Occipital lobe (tissue), 1 donor: ENCODE measurements at regions not wholly inside any gene's neighbourhood (a gene's known extent, or its start where the extent isn't known, plus 50 kb on each side); places are given as distances from the start of the nearest gene placed in this dataset.

Source experiments
- DNase-seq: peaks from one replicate; lab custom pipeline; 2025; lab: John Stamatoyannopoulos, UW

DNA sequence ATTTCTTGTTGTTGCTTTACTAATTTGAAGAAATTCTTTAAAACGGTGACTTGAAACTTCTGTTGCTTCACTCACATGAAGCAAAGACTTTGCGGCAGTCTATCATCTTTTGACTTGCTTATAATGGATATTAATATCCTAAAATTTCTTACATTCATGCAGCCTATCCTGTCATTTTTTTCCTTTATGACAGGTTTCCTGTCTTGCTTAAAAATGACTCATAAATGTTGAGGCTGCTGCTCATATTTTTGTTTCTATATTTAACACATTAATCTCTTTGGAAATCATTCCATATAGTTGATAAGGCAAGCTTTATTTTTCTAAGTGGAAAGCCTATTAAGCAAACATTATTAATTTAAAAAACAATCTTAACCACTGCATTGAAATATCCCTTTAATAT is 176.6 kb upstream of the GALNTL6 start:
- DNase-seq: no peak

DNA sequence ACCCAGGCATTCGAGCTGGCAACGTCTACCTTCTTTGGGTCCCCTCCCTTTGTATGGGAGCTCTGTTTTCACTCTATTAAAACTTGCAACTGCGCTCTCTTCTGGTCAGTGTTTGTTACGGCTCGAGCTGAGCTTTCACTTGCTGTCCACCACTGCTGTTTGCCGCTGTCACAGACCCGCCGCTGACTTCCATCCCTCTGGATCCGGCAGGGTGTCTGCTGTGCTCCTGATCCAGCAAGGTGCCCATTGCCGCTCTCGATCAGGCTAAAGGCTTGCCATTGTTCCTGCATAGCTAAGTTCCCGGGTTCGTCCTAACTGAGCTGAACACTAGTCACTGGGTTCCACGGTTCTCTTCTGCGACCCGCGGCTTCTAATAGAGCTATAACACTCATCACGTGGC is 183.5 kb upstream of the GALNTL6 start:
- DNase-seq: no peak

GRCh38 chr4:171629182-171629581 is 184.0 kb upstream of the GALNTL6 start:
- DNase-seq: no peak

- DNase-seq: no peak
Observed at GRCh38 chr4:171626554-171626953, 186.7 kb upstream of the GALNTL6 start.

- no peak for DNase-seq
Observed at GRCh38 chr4:171622729-171623128, 190.5 kb upstream of the GALNTL6 start.

DNA sequence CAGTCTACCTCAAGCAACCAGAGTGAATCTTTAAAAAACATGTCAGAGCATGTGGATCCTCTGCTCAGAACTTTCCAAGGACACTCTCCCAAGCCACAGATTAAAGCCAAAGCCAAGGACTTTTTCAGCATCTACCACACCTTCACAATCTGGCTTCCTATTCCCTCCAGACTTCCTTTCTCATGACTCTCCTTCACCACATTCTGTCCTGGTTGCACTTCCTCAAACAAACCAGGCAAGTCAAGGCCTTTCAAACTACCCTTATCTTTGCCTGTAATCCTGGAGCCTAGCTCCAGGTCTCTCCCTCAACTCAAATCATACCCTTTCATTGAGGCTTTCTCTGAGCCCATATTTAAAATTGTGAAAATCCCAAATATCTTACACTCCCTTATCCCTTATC is 191.6 kb upstream of the GALNTL6 start:
- DNase-seq: no peak

DNA sequence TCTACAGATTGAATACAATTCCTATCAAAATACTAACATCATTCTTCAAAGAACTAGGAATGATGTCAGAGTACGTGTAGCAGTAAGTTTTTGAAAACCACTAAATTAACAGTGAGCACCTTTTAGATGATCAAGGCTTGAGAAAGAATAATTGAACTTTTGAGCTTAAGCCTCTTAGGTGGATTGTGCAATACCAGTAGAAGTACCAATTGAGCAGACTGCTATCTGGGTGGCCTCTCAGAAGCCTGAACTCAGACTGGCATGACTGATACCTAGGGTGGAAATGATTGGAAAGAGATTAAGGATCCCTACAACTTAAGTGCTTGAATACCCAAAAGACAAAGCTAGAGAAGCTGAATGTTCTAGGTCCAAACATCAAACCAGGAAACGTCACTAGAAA is 200.3 kb upstream of the GALNTL6 start:
- no peak for DNase-seq

DNA sequence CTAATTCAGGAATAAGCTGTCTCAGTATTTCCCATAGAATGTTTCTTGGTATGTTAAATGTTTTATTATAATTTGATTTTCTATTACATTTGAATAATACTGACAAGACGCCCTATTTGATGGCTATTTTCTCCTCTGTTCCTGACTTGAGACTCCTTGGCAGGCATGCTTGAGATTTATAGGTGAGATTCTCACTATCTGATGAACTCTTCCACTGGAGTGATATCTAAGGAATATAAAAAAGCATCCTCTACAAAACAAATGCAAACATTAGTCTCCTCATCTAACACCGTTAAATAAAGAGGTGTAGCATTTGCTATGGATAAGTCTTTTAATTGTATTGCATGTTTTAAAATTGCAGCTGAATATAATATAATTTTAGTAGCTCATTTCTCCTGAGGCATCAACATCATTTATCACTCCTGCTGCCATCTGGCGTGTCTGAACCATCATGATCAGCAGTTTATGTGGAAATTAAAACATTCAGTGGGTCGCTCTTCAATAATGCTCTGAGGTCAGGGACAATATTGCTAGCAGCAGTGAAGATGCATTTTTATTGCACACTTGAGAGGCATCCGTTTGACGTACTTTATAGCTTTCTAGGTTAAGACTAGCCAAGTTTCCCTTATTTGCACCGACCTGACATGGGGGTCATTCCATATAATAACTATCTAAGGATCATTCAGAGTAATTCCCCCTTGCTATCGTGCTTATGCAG is 210.4 kb upstream of the GALNTL6 start:
- no peak for DNase-seq

DNA sequence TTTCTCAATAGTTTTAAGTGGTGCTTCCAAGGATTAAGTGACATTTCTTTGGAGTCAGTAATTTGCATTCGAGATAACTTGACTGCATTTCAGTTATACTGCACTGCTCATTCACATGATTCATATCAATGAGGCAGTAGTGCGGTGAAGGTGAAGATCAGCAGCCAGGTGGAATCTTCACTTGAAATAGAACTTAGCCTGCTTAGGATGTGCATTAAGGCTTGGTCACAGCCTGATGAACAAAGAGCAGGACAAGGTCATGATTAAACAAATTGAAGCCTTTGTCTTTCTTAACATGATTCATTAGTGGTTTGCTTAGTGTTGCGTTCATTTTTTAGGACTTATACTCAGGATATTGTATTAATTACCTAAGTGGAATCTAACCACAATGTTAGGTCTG is 212.1 kb upstream of the GALNTL6 start:
- DNase-seq: no peak

DNA sequence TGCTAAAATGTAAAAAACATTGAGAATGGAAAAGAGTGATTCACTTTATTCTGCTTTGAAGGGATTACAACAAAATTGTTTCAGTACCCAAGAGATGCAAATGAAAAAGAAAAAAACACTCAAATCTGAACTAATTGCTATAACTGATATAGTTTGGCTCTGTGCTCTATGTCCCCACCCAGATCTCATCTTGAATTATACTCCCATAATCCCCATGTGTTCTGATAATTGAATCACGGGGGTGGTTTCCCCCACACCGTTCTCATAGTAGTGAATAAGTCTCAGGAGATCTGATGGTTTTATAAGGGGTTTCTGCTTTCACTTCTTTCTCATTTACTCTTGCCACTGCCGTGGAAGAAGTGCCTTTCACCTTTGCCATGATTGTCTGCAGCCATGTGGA is 213.6 kb upstream of the GALNTL6 start:
- DNase-seq: no peak

DNA sequence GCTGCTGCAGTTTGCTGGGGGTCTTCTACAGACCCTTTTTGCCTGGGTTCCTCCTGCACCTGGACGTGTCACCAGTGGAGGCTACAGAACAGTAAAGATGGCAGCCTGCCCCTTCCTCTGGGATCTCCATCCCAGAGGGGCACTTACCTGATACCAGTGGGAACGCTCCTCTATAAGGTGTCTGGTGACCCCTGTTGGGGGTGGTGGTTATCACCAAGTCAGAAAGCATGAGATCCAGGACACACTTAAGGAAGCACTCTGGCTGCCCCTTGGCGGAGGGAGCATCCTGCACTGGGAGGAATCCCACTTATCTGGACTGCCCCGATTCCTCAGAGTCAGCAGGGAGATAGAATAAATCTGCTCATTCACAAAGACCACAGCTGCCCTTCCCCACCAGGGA is 218.9 kb upstream of the GALNTL6 start:
- no peak for DNase-seq

- no peak for DNase-seq
Observed at GRCh38 chr4:171590716-171591115, 222.5 kb upstream of the GALNTL6 start.

- no peak for DNase-seq
Observed at GRCh38 chr4:171588764-171589163, 224.4 kb upstream of the GALNTL6 start.

DNA sequence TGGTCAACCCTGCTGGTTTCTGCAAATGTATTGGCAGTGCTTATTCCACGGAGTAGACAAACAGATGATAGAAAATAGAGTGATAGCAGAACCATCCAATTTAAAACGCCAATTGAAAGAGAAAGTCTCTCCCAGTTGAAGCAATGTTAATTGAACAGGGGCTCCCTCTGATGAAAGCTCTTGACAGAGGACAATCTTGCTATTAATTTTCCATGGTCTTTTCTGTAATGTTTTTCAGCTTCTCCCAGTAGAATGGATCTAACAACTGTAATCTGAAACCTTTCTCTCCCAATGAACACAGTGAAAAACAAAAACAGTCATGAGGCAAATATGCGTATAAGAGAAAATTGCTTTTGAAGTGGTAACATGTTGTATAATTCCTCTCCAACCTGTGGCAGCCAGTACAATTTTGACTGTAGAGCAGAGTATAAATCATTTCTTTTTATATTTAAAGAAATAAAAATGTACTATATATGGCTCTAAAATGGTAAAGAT is 225.1 kb upstream of the GALNTL6 start:
- DNase-seq: no peak

DNA sequence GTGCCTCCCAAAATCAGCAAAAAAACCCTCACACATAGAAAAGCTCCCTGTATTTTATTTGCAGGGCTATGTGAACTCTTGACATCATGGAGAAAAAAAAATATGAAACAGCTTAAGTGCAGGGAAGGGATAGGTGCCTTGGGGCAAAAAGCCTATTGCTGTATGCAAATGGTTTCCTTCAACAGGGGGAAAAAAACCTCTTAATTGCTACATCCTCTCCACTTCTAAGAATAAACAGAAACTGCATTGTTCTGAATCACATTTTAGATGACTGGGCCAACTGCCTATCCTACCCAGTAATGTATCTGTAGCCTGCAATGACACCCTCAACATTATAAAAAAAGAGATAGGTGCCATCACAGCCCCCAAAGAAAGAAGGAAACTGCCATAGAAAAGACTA is 229.4 kb upstream of the GALNTL6 start:
- no peak for DNase-seq

DNA sequence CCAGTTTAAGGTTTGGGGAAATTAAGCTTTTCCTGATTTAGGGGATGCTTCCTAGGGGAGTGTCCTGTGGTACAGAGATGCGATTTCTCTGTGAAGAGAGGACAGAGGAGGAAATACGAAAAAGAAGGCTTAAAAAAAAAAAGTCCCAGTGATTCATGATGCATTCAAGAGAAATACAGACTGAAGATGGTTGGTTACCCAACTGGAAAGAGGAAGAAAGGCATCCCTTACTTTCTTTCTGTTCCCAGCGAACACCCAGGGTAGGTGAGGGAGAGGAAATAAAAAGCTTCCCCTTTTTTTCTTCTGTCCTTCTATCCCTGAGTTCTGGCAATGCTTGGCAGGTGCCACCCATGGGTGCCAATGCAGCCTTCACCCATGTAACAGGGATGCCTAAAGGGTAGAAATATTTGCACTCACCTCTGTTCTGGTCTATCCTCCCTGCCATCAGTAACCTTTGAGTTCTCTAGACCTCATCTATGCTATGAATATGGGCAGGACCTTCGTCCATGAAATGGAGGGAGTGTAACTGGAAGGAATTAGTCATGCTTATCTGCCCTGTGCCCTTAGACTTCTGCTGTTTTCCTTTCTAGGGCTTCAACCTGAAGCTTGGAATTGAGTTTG is 230.1 kb upstream of the GALNTL6 start:
- no peak for DNase-seq

DNA sequence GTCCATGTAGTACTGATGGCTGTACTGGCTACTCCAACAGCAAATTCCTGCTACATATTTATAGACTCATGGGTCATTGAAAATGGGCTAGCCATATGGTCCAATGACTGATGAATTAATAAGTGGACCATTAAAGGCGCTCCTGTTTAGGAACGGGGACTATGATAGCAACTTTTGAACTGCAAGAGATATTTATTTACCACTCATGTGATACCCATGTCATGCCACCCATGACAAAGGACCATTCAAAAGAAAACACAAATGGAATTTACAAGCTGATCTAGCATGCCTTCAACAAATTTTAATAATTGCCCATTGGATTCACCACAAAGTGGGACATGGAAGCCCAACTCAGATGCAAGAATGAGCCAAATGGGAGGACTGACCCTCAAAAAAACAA is 240.0 kb upstream of the GALNTL6 start:
- DNase-seq: no peak

GRCh38 chr4:171565130-171565788 is 247.9 kb upstream of the GALNTL6 start:
- DNase-seq: no peak

DNA sequence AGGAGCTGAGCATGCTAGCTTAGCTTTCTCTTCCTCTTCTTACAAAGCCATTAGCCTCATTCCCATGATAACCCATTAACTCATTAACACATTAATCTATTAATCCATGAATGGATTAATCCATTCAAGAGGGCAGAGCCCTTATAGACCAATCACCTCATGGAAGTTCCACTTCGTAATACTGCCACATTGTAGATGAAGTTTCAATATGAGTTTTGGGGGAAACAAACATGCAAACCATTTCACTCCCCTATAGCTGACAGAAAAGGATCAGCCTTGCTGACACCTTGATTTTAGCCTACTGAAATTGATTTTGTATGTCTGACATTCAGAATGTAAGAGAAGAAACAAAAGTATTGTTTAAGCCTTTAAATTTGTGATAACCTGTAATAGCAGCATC is 251.8 kb upstream of the GALNTL6 start:
- DNase-seq: no peak

DNA sequence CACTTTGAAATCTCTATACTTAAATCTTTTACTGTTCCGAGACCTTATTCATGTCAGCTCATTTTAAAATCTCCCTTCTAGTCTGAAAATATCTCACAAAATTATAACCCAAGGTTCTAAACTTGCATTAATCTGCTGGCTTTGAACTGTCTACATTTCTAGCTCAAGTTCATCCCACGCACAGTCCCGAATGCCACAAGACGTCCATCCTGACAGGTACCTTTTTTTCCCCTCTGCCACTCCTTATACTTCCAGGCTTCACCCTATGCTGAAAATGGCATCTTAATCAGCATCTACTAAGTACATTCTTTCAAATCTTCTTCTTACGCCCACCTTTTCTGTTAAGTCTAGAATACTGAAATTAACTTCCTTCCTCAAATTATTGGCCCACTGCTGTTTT is 259.2 kb upstream of the GALNTL6 start:
- no peak for DNase-seq

DNA sequence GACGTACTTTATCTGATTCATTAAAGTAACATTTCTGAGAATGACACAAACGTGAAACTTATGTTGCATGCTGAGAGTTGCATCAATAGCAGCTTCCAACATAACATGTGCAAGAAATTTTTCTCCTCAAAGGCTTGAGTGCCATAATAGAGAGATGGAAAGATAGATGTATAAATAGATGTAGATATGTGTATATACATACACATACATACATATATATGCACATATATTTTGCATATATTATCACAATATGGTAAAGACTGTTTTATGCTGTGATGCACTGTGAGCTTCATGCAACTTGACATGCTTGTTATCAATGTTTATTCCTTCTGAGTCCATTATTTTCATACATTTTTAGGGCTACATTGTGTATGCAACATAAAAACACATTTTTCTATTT is 270.6 kb upstream of the GALNTL6 start:
- DNase-seq: no peak

DNA sequence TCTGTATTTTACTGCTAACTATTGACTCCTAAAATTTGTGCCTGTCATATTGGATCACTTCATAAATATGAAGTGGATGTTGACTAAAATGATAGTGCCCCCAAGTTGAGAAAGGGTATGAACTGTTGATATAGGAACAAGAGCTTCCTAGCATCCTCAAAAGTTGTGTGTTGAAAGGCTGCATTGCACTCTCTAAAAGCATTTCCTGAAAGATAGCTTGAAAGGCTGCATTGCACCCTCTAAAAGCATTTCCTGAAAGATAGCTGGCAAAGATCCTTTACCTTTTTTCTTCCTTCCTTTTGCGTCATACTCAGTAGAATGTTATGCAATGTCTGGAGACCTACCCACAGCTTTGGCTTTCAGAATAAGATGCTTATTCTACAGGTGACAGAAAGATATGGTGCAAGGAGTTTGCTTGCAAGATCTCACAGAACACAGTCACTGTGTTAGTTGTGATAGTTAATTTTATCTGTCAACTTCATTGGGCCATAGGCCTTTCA is 274.6 kb upstream of the GALNTL6 start:
- no peak for DNase-seq

GRCh38 chr4:171534391-171534790 is 278.8 kb upstream of the GALNTL6 start:
- no peak for DNase-seq
